HCT116 (cell line): ENCODE measurements at regions not wholly inside any gene's neighbourhood (a gene's known extent, or its start where the extent isn't known, plus 50 kb on each side); places are given as distances from the start of the nearest gene placed in this dataset.

Experiments used
- ATAC-seq: fragments of 200-7000 bp; cut with Tn5 transposase; 2 replicates; pipeline ENCODE4 v1.9.1; 2020; ENCODE audit warnings: mild to moderate bottlenecking, moderate library complexity
- BruUV-seq: library from RNA; stranded (reverse); fragments of 400-500 nt; replicated peaks from 2 replicates; lab custom pipeline; 2021; lab: Mats Ljungman, UMichigan
- CTCF ChIA-PET: fragments of 300-600 bp; sonication (Branson Sonifier 250); formaldehyde crosslinking; loops from one replicate; lab custom pipeline; 2021; ENCODE audit warnings: antibody characterized with exemption; lab: Charles Lee
- POLR2A ChIA-PET: fragments of 300-600, 350-600 bp; sonication (Branson Sonifier 250); formaldehyde crosslinking; loops from one replicate; lab custom pipeline; 2021; ENCODE audit warnings: antibody characterized with exemption; lab: Charles Lee
- RAD21 ChIA-PET, 2 experiments: fragments of 300-600 bp; sonication (Branson Sonifier 250); formaldehyde crosslinking; loops; one replicate each; lab custom pipeline; 2023; ENCODE audit warnings: low total read pairs in 2 of 2; ENCODE audit not compliant: uncharacterized antibody in 2 of 2, unreplicated experiment in 2 of 2, low non-redundant PET in 1 of 2; lab: Charles Lee
- DNase-seq: peaks from one replicate; pipeline ENCODE4 v3.0.0-alpha.2; 2010; ENCODE audit warnings: low read depth, low spot score
- H2AFZ ChIP-seq: fragments of 200-600 bp; shearing (Covaris generic), sonication (generic); 2 replicates; pipeline ENCODE4 v1.6.1; 2017; ENCODE audit warnings: low read depth, mixed run types, mixed read lengths, antibody characterized with exemption, low read length; ENCODE audit not compliant: poor library complexity, severe bottlenecking
- H3K27ac ChIP-seq: 2 replicates; pipeline ENCODE4 v1.5.1; 2012; ENCODE audit warnings: low read depth, low read length
- H3K27me3 ChIP-seq: fragments of 200-600 bp; sonication (generic); 2 replicates; pipeline ENCODE4 v1.6.1; 2016; ENCODE audit warnings: mixed run types, low read length, mixed read lengths; ENCODE audit not compliant: insufficient read depth
- H3K36me3 ChIP-seq, 2 experiments: fragments of 200-500 bp in 1 of 2; fragments of 200-600 bp in 1 of 2; sonication (Bioruptor generic) in 1 of 2; sonication (generic) in 1 of 2; 2 replicates each; pipeline versions ENCODE4 v1.5.1 to v1.6.1; 2014 to 2016; ENCODE audit warnings: low read length in 2 of 2, inconsistent platforms in 1 of 2, mixed read lengths in 1 of 2, mixed run types in 1 of 2; ENCODE audit not compliant: insufficient read depth in 2 of 2, control insufficient read depth in 1 of 2
- H3K4me1 ChIP-seq, 2 experiments: fragments of 200-600 bp in 1 of 2; sonication (generic) in 1 of 2; 2 replicates each; pipeline versions ENCODE4 v1.5.1 to v1.6.1; 2012 to 2017; ENCODE audit warnings: low read length in 2 of 2, inconsistent platforms in 1 of 2, mild to moderate bottlenecking in 1 of 2, mixed read lengths in 1 of 2, mixed run types in 1 of 2, moderate library complexity in 1 of 2; ENCODE audit not compliant: insufficient read depth in 2 of 2, control insufficient read depth in 1 of 2
- H3K4me2 ChIP-seq: fragments of 200-600 bp; sonication (generic); 2 replicates; pipeline ENCODE4 v1.6.1; 2017; ENCODE audit warnings: mixed run types, low read length, mixed read lengths
- H3K4me3 ChIP-seq, 2 experiments: fragments of 200-600 bp in 1 of 2; sonication (generic) in 1 of 2; replicated peaks in 1 of 2; 2 replicates each; pipeline ENCODE4 v1.5.1; 2011 to 2016; ENCODE audit warnings: low read length in 2 of 2, control low read depth in 1 of 2, low read depth in 1 of 2, mild to moderate bottlenecking in 1 of 2, mixed read lengths in 1 of 2, mixed run types in 1 of 2
- H3K79me2 ChIP-seq: fragments of 200-600 bp; sonication (generic); 2 replicates; pipeline ENCODE4 v1.6.1; 2017; ENCODE audit warnings: mild to moderate bottlenecking, mixed run types, low read length, moderate library complexity, mixed read lengths; ENCODE audit not compliant: insufficient read depth
- H3K9ac ChIP-seq: fragments of 200-600 bp; sonication (generic); 2 replicates; pipeline ENCODE4 v1.6.1; 2016; ENCODE audit warnings: low read length, mixed read lengths
- H3K9me2 ChIP-seq: fragments of 200-600 bp; sonication (generic), shearing (Covaris generic); 2 replicates; pipeline ENCODE4 v1.6.1; 2017; ENCODE audit warnings: mixed run types, mild to moderate bottlenecking, moderate library complexity; ENCODE audit not compliant: insufficient read depth
- H3K9me3 ChIP-seq, 2 experiments: fragments of 200-500 bp in 1 of 2; fragments of 200-600 bp in 1 of 2; sonication (Bioruptor generic) in 1 of 2; sonication (generic) in 1 of 2; 2 replicates each; pipeline ENCODE4 v1.6.1; 2014 to 2017; ENCODE audit warnings: low read length in 2 of 2, mixed read lengths in 2 of 2, inconsistent platforms in 1 of 2, low read depth in 1 of 2, mild to moderate bottlenecking in 1 of 2, mixed run types in 1 of 2, moderate library complexity in 1 of 2; ENCODE audit not compliant: control insufficient read depth in 1 of 2, insufficient read depth in 1 of 2
- H4K20me1 ChIP-seq: fragments of 200-600 bp; sonication (generic), shearing (Covaris generic); 2 replicates; pipeline ENCODE4 v1.6.1; 2017; ENCODE audit warnings: mixed run types, mild to moderate bottlenecking, moderate library complexity; ENCODE audit not compliant: insufficient read depth
- ATF3 ChIP-seq: IDR thresholded peaks from 2 replicates; pipeline ENCODE4 v1.6.1; 2012
- CBX3 ChIP-seq: IDR thresholded peaks from 2 replicates; pipeline ENCODE4 v1.6.1; 2012; ENCODE audit warnings: low read depth
- JUND ChIP-seq: IDR thresholded peaks from 2 replicates; pipeline ENCODE4 v1.6.1; 2012
- POLR2AphosphoS5 ChIP-seq: IDR thresholded peaks from 2 replicates; pipeline ENCODE4 v1.6.1; 2011; ENCODE audit warnings: mild to moderate bottlenecking, low read depth, low read length, moderate library complexity
- intact Hi-C: fragments of 100-400 bp; cut with micrococcal nuclease; formaldehyde crosslinking; loops from 2 replicates; pipeline ENCODE4 v1.10.0; 2022
- TF ChIP-seq, protein P1 (sequence below): IDR thresholded peaks from 2 replicates; pipeline ENCODE4 v1.6.1; 2011; ENCODE audit warnings: mild to moderate bottlenecking, low read length, moderate library complexity; ENCODE audit not compliant: insufficient replicate concordance; ENCODE audit errors: extremely low read depth

DNA sequence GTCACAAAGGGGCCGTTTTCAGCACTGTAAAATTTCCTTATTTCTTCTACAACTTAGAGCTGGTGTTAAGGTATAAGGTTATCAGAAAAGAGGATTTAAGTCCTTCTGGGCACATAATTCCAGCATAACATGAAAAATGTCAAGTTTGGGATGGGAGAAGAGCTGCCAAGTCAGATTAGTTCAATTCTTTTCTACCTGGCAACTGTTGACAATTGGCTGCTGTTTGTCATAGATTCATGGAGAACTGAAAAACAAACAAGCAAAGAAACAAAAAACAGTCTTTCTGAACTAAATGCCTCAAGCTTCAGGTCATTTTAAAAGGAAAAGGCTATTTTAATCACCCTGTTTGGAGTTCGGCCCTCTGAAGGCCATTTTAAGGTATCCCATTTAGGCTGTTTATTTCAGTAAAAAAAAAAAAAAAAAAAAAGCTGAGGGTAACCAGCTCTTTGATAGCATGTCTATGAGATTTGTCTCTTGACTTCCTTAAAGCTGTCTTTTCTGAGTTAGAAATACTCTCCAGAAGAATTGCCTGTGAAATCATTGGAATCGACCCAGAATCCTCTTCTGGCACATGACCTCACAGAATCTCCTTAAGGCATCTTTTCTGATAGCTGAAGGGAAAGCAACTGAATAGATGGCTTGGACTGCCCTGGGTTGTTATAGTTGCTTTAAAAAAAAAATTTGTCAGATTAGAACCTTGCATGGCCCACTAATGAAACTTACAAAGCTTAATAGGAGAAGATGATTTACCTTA, 173.3 kb downstream of the SEMA6D start:
- Histone ChIP-seq H3K27ac (no peak overlapping the region), H3K36me3 (no peaks in the 10 kb centered on the region), H4K20me1 (no peaks in the 10 kb centered on the region), H3K4me2 (no peak overlapping the region), H3K4me3 (no peak overlapping the region), H3K4me1 (no peaks in the 10 kb centered on the region), H2AFZ (no peak overlapping the region), H3K79me2 (no peaks in the 10 kb centered on the region), H3K27me3 (no peaks in the 10 kb centered on the region), H3K9ac (no peak overlapping the region), H3K9me3 (peaks cover 16 to 30% of the 10 kb centered on the region in 2 experiments; a peak in 2 of 4 replicates), H3K9me2 (no peaks in the 10 kb centered on the region)
- BruUV-seq: no TSS peak
- intact Hi-C loops: no loop called here
- ChIA-PET RAD21 (no interaction called here), CTCF (no interaction called here), POLR2A (no interaction called here)
- no peak for DNase-seq
- no peak for ATAC-seq
- TF ChIP-seq, protein P1, sequence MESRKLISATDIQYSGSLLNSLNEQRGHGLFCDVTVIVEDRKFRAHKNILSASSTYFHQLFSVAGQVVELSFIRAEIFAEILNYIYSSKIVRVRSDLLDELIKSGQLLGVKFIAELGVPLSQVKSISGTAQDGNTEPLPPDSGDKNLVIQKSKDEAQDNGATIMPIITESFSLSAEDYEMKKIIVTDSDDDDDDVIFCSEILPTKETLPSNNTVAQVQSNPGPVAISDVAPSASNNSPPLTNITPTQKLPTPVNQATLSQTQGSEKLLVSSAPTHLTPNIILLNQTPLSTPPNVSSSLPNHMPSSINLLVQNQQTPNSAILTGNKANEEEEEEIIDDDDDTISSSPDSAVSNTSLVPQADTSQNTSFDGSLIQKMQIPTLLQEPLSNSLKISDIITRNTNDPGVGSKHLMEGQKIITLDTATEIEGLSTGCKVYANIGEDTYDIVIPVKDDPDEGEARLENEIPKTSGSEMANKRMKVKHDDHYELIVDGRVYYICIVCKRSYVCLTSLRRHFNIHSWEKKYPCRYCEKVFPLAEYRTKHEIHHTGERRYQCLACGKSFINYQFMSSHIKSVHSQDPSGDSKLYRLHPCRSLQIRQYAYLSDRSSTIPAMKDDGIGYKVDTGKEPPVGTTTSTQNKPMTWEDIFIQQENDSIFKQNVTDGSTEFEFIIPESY: no peak
- TF ChIP-seq POLR2AphosphoS5: no peak

- ATAC-seq (no peak), DNase-seq (no peak)
- no peaks in the 10 kb centered on the region for H3K36me3 ChIP-seq
- TF ChIP-seq CBX3 (no peak), ATF3 (no peak), JUND (no peak)
- peaks cover 12 to 23% of the 10 kb centered on the region in 2 experiments; a peak in 2 of 4 replicates for H3K9me3 ChIP-seq
- POLR2A ChIA-PET: no interaction called here
- H2AFZ ChIP-seq: no peak overlapping the region
- no peak overlapping the region for H3K27ac ChIP-seq
- intact Hi-C loops: no loop called here
- H4K20me1 ChIP-seq: no peaks in the 10 kb centered on the region
- H3K4me2 ChIP-seq: no peak overlapping the region
- H3K79me2 ChIP-seq: no peaks in the 10 kb centered on the region
- RAD21 ChIA-PET: no interaction called here
- H3K9ac ChIP-seq: no peak overlapping the region
- BruUV-seq: no TSS peak
- H3K4me1 ChIP-seq: no peaks in the 10 kb centered on the region
- no peaks in the 10 kb centered on the region for H3K9me2 ChIP-seq
- CTCF ChIA-PET: no interaction called here
- no peaks in the 10 kb centered on the region for H3K27me3 ChIP-seq
- no peak overlapping the region for H3K4me3 ChIP-seq
These were observed 180.2 kb downstream of the SEMA6D start for GRCh38 chr15:47897525-47897924.
